Left renal pelvis (tissue), 4 donors: ENCODE measurements at regions not wholly inside any gene's neighbourhood (a gene's known extent, or its start where the extent isn't known, plus 50 kb on each side); places are given as distances from the start of the nearest gene placed in this dataset.
"Not testable (repeated sequence)": the region's sequence is repeated elsewhere in the genome, so short reads cannot be mapped to it uniquely, and the experiment has no call there.

Experiments used
- DNase-seq, 4 donors: peaks; one replicate each; pipeline ENCODE4 v3.0.0-alpha.2; 2013; ENCODE audit warnings: low read depth in 4 of 4, low spot score in 3 of 4

DNA sequence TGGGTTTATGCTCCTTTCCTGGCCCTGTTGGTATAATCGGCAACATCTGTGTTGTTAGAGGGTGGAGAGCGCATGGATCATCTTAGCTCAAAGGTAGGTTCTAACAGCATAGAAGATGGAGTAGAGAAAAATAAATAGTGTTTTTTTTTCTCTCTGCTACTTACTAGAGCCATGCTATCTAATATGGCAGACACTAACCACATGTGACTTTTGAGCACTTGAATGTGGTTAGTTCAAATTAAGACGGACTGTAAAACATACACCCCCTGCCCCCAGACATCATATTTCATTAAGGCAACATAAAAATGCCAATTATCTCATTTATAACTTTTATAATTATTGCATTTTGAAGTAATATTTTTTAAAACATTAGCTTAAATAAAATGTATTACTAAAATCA, 525.1 kb downstream of the KIF20B start:
- no peak for DNase-seq

DNA sequence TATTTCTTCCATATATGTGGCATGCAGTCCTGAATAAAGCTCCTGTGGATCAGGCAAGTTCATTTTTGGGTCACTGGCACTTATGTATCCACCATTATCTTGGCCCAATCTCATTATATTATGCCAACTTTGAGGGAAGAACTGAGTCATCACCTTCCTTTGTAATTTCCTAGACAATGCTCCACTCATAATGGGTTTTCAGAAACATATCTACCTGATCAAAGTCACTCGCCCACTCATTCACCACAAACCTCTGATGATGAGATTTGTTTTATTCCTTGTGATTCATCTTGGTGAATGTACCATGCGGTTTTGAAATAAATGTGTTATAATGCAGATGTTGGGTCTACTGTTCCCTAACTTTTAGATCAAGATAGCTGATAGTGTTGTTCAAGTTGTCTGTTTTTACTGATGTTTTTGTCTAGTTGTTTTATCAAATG, 525.8 kb downstream of the KIF20B start:
- no peak for DNase-seq

DNA sequence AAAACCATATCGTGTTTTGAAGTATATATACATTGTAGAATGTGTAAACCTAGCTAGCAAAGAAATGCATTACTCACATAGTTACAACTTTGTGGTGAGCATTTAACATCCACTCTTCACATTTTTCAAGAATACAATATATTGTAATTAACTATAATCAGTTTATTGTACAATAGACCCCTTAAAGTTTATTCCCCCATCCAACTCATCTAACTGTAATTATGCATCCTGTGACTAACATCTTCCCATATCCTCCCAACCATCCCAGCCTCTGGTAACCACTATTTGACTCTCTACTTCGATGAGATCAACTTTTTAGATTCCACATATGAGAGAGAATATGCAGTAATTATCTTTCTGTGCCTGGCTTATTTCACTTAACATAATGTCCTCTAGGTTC, 526.4 kb downstream of the KIF20B start:
- no peak for DNase-seq

DNA sequence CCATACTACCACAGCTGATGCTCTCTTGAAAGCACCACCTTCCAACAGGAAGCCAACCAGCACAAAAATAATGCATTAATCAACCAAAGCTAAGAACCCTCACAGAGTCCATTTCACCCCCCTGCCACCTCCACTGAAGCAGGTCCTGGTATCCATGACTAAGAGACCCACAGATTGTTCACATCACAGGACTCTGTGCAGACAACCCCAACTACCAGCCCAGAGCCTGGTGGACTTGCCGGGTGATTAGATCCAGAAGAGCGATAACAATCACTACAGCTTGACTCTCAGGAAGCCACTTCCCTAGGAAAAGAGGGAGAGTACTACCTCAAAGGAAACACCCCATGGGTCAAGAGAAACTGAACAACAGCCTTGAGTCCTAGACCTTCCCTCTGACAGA, 528.1 kb downstream of the KIF20B start:
- DNase-seq, result no peak

DNA sequence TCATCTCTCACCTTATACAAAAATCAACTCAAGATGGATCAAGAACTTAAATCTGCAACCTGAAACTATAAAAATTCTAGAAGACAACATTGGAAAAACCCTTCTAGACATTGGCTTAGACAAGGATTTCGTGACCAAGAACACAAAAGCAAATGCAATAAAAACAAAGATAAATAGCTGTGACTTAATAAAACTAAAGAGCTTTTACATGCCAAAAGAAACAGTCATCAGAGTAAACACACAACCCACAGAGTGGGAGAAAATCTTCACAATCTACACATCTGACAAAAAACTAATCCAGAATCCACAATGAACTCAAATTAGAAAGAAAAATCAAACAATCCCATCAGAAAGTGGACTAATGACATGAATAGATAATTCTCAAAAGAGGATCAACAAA, 532.4 kb downstream of the KIF20B start:
- DNase-seq, result not testable (repeated sequence)

DNA sequence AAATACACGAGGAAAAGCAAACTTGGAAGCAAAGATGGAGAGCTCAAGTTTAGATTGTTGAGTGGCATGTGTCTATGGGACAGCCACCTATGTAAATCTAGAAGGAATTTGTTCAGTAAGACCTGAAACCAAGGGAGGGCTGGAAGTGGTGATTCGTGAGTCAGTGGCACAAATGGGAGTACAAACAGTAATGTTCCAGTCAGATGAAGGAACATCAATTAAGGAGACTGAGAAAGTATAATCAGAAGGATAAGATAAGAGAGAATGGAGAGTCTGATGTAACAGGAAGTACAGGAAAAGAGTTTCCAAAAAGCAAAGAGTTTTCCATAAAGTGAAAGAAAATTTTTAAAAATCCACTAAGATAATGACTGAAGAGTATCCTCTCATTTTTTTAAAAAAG, 544.2 kb downstream of the KIF20B start:
- no peak for DNase-seq

DNA sequence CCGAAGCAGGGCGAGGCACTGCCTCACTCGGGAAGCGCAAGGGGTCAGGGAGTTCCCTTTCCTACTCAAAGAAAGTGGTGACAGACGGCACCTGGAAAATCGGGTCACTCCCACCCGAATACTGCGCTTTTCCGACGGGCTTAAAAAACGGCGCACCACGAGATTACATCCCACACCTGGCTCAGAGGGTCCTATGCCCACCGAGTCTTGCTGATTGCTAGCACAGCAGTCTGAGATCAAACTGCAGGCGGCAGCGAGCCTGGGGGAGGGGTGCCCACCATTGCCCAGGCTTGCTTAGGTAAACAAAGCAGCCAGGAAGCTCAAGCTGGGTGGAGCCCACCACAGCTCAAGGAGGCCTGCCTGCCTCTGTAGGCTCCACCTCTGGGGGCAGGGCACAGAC, 549.4 kb downstream of the KIF20B start:
- DNase-seq, result not testable (repeated sequence)

DNA sequence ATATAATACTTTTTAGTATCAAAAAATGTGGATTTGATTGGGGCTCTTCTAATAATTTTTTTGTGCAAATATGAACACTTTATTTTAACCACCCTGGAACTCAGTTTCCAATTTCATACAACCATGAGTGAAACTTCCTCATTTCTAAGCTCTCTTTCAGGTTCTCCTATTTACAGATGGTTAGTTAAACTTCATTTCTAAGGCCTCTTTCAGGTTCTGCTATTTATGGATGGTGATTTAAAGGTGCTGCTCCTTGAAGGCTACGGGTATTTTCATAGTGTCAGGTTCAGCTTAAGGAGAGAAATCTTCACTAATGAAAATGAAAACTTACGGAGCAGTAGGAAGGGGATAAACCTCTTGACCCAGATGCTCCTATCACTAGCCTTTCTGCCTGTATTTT, 568.3 kb downstream of the KIF20B start:
- no peak for DNase-seq

DNA sequence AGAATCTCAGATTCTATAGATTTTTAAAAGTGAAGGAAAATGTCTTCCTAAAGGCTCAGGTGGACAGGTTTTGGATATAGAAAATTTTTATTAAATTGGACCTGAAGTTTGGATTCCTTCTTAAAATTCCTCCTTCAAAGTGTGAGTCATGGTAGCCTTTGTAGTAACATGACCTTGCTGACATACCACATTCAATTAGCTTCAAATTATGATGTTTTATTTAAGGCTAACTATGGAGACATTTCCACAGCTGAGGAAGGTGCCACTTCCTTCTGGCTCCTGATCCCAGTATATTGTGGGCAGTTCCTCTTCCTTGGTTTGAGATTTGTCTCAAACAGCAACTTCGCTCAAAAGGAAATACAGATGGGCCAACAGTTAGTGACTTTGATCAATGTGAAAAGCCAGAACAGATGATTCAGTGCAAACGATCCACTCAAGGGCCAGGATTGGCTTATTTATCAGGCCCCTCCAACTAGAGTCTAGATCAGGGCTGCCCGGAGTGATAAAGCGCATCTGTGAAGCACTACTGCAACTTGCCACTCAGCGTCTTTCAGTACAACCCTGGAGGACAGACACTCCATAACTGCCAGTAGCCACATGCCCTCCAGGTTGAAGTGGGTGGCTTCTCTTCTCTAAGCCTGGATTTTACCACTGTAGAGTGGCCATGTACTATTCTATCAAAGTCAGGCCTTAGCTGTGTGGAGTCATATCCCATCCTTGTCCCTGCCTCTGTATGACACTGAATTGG, 573.5 kb downstream of the KIF20B start:
- no peak for DNase-seq

DNA sequence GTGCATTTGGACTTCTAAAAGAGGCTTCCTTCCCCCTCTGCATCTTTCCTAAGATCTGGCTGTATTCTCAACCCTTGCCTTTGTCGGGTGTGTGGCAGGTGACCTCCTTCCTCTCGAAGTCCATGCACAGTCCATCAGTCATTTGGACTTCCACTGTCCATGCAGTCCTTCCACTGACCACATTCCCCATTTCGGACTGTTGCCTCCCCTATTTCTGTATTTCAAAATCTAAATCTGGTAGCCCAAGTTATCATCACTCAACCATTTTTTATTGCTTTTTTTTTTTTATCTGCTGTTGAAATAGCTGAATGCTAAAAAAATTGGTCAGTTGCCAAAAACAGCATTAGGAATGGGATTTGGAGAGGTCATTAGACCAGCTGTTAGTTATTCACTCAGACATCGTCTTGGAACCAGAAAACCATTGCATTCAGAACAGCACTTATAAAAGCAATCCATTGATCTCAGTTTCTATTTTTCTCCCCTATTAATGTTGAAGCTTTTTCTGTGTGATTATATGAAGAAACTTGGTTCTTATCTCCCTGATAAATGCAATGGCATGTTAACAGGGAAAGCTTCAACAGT, 575.6 kb downstream of the KIF20B start:
- DNase-seq, result no peak

DNA sequence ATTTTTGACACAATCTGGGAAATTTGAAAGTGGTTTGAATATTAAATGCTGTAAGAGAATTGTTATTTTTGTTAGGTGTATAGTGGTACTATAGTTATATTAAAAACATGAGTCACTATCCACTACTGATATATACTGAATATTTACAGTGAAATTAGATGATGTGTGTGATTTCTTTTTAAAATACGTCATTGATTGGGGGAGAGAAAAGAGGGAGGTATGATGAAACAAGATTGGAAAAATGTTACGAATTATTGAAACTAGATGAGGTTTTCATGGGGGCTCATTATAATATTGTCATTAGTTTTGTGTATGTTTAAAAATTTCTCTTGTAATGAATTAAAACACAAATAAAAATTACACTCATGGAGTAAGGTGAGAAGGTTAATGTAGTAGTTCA, 571.4 kb downstream of the HTR7 start:
- DNase-seq, result no peak

DNA sequence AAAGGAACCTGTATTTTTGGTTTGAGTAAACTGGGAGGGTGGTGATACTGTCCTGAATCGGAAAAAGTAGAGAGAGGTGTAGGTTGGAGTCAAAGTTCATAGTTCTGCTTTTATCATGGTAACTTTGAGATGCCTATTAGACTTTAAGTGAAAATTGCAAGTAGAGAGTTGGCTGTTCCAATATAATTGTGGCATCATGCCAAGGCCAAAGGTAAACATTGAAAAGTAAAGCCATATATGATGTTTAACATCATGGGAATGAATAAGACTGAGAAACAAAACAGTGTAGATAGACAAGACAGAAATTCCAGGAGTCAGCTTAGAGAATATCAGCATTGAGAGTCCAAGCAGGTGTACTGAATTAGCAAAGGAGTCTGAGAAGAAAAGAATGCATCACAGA, 570.9 kb downstream of the HTR7 start:
- no peak for DNase-seq

DNA sequence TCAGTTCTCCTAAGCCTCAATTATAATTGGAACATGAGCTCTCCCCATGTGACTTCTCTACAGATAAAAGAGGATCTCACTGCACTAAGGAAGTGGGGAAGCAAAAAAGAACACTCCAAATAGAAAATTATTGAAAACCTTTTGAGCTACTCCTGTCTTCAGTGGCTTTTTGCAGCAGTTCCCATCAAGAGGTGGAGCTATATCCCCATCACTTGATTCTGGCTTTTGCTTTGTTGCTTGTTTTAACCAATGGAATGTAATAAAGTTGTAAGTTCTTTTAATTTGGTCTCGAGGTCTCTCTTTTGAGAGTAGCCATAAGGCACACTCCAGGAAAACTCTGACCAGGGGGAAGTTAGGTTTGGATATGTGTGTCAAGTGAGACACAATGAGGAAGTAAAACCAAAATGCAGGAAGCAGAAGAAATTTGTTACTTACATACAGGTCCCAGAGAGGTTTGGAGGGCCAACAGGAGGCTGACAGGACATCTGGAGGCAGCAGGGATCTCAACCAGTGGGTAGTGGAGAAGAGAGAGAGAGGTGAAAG, 569.4 kb downstream of the HTR7 start:
- no peak for DNase-seq

DNA sequence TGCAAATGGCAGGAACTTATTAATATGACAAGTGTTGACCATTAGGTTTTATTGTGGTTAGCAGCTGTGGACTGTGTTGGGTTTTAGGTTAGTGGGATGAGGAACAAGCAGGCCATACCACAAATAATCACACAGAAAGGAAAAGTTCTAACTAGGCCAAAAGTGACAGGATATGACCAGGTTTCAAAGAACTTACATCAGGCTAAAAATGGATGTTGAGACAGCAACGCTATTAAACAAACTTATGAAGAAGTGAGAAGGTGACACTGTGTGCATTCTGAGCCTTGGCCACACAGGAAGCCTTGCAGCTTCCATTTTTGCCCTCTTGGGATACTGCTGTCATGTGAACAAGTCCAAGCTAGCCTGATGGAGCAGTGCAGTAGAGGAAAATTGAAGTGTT, 568.8 kb downstream of the HTR7 start:
- no peak for DNase-seq

DNA sequence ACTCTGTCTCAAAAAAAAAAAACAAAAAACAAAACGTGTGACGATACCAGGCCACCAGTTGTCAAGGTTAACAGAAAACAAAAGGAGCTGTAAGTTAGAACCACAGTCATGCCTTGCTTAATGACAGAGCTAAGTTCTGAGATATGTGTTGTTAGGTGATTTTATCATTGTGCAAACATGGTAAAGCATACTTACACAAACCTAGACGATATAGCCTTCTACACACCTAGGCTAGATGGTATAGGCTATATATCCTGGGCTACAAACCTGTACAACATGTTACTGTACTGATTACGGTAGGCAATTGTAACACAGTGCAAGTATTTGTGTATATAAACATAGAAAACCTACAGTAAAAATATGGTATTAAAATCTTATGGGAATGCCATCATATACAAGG, 564.2 kb downstream of the HTR7 start:
- no peak for DNase-seq

DNA sequence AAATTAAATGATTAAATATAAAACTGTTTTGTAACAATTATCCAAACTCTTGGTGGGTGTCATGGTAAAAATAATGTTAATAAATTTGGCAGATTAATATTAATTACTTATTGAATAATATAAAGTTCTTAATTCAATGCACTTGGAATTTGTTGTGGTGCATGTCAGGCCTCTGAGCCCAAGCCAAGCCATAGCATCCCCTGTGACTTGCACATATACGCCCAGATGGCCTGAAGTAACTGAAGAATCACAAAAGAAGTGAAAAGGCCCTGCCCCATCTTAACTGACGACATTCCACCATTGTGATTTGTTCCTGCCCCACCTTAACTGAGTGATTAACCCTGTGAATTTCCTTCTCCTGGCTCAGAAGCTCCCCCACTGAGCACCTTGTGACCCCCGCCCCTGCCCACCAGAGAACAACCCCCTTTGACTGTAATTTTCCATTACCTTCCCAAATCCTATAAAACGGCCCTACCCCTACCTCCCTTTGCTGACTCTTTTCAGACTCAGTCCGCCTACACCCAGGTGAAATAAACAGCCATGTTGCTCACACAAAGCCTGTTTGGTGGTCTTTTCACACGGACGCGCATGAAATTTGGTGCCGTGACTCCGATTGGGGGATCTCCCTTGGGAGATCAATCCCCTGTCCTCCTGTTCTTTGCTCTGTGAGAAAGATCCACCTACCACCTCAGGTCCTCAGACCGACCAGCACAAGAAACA, 562.9 kb downstream of the HTR7 start:
- DNase-seq, result not testable (repeated sequence)

DNA sequence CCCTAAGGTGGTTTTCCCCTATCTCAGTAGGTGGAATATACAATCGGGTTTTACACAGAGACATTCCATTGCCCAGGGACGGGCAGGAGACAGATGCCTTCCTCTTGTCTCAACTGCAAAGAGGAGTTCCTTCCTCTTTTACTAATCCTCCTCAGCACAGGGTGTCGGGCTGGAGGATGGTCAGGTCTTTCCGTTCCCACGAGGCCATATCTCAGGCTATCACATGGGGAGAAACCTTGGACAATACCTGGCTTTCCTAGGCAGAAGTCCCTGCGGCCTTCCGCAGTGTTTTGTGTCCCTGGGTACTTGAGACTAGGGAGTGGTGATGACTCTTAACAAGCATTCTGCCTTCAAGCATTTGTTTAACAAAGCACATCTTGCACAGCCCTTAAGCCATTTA, 555.8 kb downstream of the HTR7 start:
- not testable (repeated sequence) for DNase-seq

DNA sequence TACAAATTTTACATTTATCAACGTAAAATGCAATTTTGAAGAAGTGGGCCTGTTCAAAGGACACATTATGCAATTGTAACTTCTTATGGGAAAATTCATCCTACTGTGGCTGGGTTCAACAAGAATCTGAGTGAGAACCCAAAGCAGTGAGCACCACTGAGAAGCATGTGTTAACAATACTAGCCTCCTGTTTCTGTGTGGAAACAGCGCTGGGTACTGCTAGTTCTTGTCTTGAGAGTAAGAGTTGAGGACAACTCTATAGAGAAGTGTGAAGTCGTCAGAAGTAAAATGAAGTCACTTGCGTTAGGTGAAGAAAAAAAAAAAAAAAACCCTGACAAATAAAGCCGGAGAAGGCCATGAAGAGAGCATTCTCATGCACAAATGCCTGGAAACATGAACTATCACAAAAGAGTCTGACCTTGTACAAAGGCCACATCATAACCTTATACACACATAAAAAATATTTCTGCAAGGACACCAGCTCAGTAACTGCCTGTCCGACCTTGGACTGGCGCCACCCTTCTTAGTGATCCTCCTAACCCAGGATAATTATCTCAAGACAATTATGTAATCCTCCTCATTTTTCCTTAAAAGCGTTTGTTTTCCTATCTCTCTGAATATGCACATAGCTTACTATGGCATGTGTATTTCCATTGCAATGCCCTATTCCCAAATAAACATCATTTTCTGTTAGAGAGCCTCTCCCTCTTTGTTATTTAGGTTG, 554.9 kb downstream of the HTR7 start:
- no peak for DNase-seq

DNA sequence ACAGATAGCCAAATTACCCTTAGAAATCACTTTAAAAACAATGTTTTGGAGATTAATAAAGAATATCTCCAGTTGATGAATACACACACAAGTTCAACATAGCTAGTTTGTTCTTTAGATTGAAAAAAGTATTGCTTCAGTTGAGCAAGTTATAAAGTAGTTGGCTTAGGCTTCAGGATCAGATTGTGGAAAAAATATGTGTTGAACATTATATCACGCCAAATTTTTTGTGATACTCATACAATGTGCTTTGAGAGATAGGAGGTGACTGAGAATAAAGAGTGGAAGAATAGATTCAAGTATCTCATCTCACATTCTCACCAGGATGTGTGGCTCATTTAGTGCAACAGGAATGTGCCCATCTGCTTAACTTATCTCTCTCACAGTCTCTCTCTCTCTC, 553.3 kb downstream of the HTR7 start:
- DNase-seq, result no peak

DNA sequence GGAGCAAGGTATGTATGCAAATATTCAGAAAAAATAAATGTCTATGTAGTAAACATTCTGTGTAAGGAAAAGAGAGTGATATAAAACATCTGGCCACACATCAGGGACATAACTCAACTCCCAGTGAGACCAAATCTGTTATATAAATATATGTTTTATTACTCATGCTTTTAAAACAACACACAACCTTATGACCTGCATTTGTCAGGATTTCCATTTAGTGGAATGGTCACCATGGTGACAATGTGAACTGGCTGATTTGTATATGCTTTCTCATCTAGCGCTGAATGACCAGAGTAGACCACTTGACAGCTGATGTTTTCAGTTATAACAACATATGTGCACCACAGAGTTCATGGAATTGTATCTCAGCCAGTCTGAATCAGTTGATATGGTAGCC, 551.7 kb downstream of the HTR7 start:
- peak; percentile 39 to 46 (median 42) for DNase-seq

DNA sequence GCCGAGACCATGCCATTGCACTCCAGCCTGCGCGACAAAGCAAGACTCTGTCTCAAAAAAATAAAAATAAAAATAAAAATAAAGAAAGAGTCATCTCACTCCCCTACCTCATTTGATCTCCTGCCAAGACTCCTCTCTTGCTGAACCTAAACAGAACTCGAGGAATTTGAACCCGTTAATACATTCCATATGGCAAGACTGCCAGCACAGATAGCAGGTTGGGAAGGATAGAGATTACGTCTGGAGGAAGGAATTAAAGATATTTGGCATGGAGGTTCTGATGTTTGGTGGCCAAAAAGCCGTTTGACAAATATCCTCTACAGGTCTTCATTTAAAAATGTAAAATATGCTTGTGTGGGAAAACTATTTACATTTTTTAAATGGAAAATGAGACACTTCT, 549.6 kb downstream of the HTR7 start:
- DNase-seq, result no peak
